HG02884 (cell line): ENCODE measurements at regions not wholly inside any gene's neighbourhood (a gene's known extent, or its start where the extent isn't known, plus 50 kb on each side); places are given as distances from the start of the nearest gene placed in this dataset.

Source experiments
- ATAC-seq: cut with Tn5 transposase; IDR thresholded peaks from one replicate; pipeline ENCODE4 v1.9.1; 2021; ENCODE audit warnings: mild to moderate bottlenecking, moderate library complexity; ENCODE audit not compliant: unreplicated experiment

DNA sequence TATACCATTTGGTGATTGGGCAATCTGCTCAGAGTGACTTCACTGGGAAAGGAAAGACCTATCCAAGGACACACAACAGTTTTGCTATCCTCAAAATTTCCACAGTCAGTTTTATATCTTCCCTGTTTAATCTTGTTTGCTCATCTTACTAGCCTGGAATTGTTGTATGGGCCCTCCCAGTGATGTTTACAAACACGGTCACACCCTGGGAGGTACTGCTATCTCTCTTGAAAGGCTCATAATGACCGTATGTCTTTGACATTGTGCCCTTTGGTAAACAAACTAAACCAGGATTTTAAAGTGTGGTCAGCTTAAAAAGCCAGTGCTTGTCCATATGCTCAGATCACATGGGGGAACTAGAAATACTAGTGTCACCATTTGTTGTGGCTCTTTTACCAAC, 277.0 kb downstream of the CDH2 start:
- ATAC-seq, result no peak

DNA sequence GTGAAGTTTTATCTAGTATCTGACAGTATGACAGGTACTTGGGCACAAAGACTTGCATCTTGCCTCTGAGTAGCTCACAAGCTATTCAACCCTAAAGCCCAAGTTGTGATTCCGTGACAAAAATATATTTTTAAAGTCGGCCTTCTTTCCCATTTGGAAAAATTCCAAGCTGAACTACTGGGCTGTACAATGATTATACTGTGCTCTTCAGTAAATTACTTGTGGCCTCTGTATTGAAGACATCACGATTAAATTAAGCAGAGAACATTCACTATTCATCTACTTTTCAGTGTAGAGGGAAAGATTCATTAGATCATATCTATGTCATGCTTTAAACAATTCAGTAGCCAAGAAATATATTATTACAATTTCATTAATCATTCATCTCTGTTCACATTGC, 282.2 kb downstream of the CDH2 start:
- ATAC-seq, result no peak

- ATAC-seq, result no peak
These were observed 289.0 kb downstream of the CDH2 start for GRCh38 chr18:27887711-27888495.

GRCh38 chr18:27887287-27887686, 289.6 kb downstream of the CDH2 start:
- no peak for ATAC-seq

DNA sequence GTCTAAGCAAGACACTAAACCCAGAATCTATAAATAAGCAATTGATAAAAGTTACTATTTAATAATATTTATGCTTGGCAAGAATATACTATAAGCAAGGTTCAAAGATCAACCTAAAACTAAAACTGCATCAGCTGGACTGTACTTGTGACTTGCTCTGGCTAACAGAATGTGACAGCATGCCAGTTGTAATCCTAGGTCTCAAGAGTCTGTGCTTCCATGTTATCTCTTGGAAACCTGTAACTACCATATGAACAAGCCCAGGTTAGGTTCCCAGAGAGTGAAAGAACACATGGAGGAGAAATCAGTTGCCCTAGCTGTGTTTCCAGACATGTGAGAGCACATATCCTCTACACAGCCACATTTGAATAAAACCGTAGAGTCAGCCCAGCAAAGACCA, 297.4 kb downstream of the CDH2 start:
- ATAC-seq, result no peak

- ATAC-seq, result no peak
These were observed 305.2 kb downstream of the CDH2 start for GRCh38 chr18:27871726-27872125.

DNA sequence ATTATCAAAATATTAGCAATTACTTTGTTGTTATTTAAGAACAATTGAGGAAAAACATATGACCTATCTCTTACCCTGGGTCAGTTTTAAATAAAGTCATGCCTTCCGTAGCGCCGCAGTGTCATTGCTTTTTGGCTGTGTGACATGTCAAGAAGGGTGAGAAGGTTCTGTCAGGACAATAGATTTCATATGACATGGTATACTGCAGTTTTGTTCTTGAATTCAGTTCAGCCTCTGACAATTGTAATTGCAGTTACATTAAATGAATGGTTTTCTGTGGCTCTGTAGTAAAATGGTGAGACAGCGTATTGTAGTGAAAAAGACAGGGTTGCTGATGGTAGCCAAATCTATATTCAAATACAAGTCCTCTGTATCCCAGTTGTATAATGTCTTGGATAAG, 307.2 kb downstream of the CDH2 start:
- ATAC-seq, result no peak

DNA sequence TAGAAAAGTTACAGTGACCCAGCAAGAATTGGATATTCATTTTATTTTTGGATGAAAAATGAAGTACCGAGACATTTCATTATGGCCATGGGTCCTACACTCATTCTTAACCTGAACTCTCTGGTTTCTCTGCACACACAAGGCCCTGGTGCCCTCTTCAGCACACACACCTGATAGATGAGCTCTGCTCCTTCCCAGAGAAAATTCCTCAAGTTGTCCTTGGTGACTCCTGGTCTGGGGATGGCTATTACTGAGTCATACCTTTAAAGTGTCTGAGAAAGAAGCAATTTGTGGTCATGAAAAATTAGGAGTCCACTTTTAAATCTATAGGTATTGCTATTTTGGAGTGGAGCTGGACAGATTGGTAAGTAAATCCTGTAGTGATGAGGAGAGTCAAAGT, 311.5 kb downstream of the CDH2 start:
- ATAC-seq, result no peak

DNA sequence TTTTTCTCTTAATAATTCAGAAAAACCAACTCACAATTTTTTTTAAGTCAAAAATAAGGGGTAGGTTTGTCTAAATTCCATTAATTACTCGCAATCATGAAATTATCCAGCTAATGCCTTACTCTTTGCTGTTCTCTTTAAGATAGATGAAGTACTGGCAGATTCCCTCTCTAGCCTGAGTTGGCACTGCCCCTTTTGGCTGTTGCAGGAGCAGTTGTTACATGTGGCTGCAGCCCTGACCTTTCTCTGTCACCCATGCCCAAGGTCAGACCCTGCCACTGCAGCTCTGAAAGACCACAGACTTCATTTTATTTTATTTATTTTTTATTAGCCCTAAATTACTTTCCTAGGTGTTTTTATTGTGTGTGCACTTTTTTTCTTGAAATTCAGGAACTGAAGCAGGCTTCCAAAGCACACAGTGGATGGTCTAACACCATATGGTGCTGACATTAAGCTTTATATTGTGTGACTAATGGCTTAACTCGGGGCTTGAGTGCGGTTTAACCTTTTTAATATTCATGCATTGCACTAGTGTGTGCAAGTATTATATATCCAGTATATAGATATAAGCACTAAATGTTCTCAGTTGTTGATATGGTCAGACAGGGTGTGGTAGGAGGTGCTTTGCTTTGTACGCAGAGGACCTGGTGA, 313.0 kb downstream of the CDH2 start:
- ATAC-seq, result no peak

- ATAC-seq, result no peak
These were observed 314.8 kb downstream of the CDH2 start for GRCh38 chr18:27862041-27862682.

GRCh38 chr18:27861539-27861938, 315.4 kb downstream of the CDH2 start:
- ATAC-seq, result no peak

- peak; percentile 45 for ATAC-seq
These were observed 316.2 kb downstream of the CDH2 start for GRCh38 chr18:27860701-27861107.

- ATAC-seq, result no peak
These were observed 316.9 kb downstream of the CDH2 start for GRCh38 chr18:27860011-27860410.

DNA sequence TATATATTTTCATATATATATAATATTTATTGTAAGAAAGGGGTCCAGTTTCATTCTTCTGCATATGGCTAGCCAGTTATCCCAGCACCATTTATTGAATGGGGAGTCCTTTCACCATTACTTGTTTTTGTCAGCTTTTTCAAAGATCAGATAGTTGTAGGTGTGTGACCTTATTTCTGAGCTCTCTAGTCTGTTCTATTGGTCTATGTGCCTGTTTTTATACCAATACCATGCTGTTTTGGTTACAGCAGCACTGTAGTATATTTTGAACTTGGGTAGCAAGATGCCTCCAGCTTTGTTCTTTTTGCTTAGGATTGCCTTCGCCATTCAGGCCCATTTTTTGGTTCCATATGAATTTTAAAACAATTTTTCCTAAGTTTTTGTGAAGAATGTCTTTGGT, 320.1 kb downstream of the CDH2 start:
- no peak for ATAC-seq

DNA sequence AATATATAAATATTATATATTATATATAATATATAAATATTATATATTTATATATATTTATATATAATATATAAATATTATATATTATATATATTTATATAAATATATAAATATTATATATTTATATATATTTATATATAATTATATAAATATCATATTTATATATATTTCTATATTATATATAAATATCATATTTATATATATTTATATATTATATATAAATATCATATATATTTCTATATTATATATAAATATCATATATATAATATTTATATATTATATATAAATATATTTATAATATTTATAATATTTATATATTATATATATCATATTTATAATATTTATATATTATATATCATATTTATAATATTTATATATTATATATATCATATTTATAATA, 321.4 kb downstream of the CDH2 start:
- ATAC-seq, result no peak

DNA sequence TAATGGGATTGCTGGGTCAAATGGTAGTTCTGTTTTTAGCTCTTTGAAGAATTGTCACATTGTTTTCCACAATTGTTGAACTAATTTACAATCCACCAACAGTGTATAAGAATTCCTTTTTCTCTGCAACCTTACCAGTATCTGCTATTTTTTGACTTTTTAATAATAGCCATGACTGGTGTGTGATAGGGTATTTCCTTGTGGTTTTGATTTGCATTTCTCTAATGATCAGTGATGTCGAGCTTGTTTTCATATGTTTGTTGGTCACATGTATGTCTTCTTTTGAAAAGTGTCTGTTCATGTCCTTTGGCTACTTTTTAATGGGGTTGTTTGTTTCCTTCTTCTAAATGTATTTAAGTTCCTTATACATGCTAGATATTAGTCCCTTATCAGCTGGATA, 322.3 kb downstream of the CDH2 start:
- no peak for ATAC-seq

GRCh38 chr18:27848336-27848735, 328.6 kb downstream of the CDH2 start:
- ATAC-seq, result no peak

- no peak for ATAC-seq
These were observed 329.5 kb downstream of the CDH2 start for GRCh38 chr18:27847412-27847811.

GRCh38 chr18:27845897-27846296, 331.0 kb downstream of the CDH2 start:
- ATAC-seq, result no peak

GRCh38 chr18:27843783-27844777, 332.9 kb downstream of the CDH2 start:
- ATAC-seq, result no peak

GRCh38 chr18:27839141-27839540, 337.8 kb downstream of the CDH2 start:
- ATAC-seq, result no peak
